GM12892 (cell line): ENCODE measurements at regions not wholly inside any gene's neighbourhood (a gene's known extent, or its start where the extent isn't known, plus 50 kb on each side); places are given as distances from the start of the nearest gene placed in this dataset.

ENCODE experiments used
- POLR2A ChIP-seq: IDR thresholded peaks from 2 replicates; pipeline ENCODE4 v1.6.1; 2011; ENCODE audit warnings: low read depth, low read length, control low read depth
- POLR2AphosphoS5 ChIP-seq: IDR thresholded peaks from 2 replicates; pipeline ENCODE4 v1.6.1; 2011; ENCODE audit warnings: low read depth, low read length, control low read depth

GRCh38 chr4:185892165-185892564 lies 80.2 kb upstream of the SORBS2 start:
- TF ChIP-seq POLR2AphosphoS5 (no peak), POLR2A (no peak)
